HG02938 (cell line): ENCODE measurements at regions not wholly inside any gene's neighbourhood (a gene's known extent, or its start where the extent isn't known, plus 50 kb on each side); places are given as distances from the start of the nearest gene placed in this dataset.
A peak's percentile ranks its signal among the peaks of the same experiment; 100 is the strongest.
"Not testable (repeated sequence)": the region's sequence is repeated elsewhere in the genome, so short reads cannot be mapped to it uniquely, and the experiment has no call there.

Experiments
- ATAC-seq: cut with Tn5 transposase; IDR thresholded peaks from one replicate; pipeline ENCODE4 v1.9.1; 2021; ENCODE audit warnings: mild to moderate bottlenecking, moderate library complexity; ENCODE audit not compliant: unreplicated experiment

GRCh38 chr6:153282456-153282855, 151.4 kb upstream of the RGS17 start:
- not testable (repeated sequence) for ATAC-seq

- no peak for ATAC-seq
These were observed 144.9 kb upstream of the RGS17 start for GRCh38 chr6:153275997-153276396.

- ATAC-seq = no peak
These were observed 141.3 kb upstream of the RGS17 start for GRCh38 chr6:153272201-153272980.

DNA sequence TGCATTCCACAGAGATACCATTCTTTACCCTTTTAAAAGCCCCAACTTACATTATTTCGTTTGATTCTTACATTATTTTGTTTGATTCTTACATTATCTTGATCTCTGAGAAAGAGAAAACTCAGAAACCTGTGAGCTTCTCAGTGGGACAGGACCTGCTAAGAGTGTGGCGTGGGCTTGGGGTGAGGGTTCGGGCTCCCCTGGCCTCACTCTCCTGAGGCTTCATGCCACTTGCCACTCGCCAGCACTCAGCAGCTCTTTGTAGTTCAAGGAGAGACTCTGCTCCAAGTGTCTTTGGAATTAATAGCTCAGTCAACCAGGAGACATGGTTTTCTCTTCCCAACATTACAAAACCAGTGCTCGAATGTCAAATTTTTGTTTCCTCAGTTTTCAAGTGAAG, 132.4 kb upstream of the RGS17 start:
- no peak for ATAC-seq

- no peak for ATAC-seq
These were observed 120.2 kb upstream of the RGS17 start for GRCh38 chr6:153251326-153251725.

GRCh38 chr6:153237670-153238069, 106.6 kb upstream of the RGS17 start:
- ATAC-seq = no peak

DNA sequence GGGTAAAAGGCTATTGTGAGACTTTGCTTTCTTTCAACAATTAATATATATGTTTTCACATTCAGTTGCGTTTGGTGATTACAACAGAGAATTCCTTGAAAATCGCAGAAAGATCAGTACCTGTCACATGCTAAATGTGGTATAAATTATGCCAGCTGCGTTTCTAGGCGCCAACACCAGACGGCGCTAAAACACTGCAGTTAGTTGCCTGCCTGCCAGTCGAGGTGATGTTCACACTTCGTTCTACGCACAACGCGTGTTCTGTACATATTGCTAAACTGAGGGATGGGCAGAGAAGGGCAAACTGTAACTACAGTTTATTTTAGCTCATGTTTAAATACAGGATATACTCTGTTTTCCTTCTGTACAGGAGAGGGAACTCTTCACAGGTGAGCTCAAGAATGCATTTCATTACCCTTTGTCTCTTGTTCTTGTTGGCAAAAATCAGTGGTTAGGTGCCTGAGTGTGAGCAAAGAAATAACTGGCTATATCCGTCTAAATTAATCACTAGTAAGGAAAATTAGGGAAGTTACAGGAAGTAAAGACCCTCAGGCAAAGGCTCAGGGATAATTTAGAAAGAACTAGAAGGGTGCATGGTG, 100.1 kb upstream of the RGS17 start:
- no peak for ATAC-seq

GRCh38 chr6:153218184-153218792, 87.2 kb upstream of the RGS17 start:
- ATAC-seq = no peak

- no peak for ATAC-seq
These were observed 85.7 kb upstream of the RGS17 start for GRCh38 chr6:153216789-153217188.

DNA sequence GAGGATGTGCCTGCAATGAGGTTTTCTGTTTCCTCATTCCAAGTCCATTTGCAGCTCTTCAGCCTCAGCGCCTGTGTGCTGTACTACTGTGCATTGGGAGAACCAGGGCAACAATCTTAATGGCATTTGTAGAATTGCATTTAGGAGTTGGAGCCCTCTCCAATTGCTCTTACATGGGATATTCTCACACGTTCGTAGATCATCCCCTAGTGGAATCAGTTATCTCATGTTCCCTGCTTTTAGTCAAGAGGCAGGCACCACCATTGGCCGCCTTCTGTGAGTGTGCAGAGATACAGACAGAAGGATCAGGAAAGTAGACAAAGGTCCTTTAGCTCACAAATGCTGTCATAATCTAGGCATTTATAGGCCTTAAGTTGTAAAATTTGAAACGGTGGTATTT, 84.2 kb upstream of the RGS17 start:
- ATAC-seq = no peak

GRCh38 chr6:153214436-153214835, 83.4 kb upstream of the RGS17 start:
- no peak for ATAC-seq

DNA sequence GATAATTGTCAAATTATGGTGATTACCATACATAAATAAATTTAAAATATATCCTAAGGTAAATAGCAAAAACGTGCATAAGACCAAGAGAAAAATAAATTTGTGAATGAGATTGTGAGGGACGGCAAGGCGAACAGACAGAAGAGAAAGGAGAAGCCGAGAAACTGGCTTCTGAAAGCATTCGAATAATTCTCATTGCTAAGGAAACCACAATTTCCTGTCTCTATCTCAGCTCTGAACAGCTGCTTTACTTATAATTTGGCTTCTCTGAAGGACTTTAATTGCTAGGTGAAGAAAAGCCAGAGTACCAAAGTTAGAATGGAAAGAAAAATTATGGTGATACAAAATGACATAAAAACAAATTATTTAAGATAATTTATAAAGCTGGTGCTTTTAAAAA, 79.0 kb upstream of the RGS17 start:
- ATAC-seq = peak; percentile 94

DNA sequence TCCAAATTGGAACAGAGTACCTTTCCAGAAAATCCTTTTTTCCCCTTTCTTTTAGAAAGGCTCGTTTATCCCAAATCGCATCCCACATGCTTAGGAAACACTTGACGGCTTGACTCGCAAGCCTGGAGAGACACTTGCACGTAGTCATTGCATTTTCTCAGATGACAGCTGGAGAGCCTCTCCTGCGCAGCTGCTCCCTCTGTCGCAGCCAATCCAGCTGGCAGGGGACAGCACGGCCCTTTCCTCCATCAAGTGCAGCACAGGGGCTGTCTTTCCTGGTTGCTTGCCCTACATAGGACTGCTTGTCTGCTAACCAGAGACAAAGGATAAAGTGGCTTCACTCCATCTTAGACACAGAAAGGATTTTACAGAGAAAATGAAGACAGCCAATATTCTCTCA, 77.6 kb upstream of the RGS17 start:
- no peak for ATAC-seq

DNA sequence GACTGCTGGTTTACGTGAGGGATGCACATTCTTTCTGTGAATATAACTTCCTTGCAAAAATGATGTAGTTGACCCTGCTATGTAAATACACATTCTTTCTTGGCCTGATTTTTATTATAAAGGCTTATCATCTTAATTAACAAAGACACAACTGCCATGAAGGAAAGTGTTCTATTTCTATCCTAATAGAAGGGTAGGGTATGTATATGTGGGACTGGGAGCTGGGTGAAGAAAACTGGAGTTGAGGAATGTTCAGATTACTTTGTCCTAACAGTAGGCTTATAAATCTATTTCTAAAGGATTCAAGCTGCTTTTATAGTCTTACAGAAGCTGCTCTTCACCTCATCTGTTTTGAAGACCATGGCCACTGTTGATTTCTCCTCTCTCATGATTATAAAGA, 76.5 kb upstream of the RGS17 start:
- ATAC-seq = no peak

- no peak for ATAC-seq
These were observed 75.9 kb upstream of the RGS17 start for GRCh38 chr6:153207006-153207405.

DNA sequence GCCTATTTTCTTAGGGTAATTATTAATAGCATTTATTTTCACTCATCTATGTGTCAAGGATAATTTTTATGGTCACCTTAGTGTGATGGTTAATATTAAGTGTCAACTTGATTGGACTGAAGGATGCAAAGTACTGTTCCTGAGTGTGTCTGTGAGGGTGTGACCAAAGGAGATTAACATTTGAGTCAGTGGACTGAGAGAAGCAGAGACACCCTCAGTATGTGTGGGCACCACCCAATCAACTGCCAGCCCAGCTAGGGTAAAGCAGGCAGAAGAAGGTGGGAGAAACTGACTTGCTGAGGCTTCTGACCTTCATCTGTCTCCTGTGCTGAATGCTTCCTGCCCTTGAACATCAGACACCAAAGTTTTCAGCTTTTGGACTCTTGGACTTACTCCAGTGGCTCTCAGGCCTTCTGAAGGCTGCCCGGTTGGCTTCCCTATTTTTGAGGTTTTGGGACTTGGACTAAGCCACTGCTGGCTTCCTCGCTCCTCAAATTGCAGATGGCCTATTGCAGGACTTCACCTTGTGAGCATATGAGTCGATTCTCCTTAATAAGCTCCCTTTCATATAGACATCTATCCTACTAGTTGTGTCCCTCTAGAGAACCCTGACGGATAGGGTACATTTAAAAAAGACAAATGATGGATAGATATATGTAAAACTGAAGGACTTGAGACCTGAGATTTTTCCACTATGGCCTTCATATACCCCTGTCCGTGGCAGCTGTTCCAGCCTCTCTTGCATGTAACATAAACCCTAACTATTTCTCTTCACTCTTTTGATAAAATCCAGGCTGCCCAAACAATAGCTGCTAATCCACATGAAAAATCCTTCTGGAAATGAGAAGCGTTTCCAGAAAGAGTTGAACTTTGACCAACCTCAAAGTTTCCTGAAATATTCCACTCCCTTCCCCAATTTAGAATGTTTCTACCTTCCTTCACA, 62.1 kb upstream of the RGS17 start:
- no peak for ATAC-seq

DNA sequence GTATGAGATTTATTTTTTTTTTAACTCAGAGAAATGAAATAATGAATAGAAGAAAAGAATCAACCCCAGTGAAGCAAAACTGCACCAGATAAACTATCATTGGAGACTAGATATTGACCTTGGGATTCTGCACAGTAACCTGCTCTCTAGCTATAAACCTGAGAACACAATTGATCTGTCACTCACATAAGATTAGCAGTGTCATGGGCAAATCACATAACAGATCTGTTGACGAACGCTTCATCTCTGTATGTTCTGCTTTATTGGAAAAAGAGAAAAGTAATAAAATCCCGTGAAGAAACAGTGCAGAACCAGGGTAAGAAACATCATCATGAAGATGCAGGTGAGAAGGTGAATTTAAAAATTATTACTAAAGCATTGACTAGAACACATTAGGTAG, 52.8 kb upstream of the RGS17 start:
- no peak for ATAC-seq
